SK-N-SH treated with all-trans-retinoic acid at 6 μM for 48 hours (cell line): ENCODE measurements at regions not wholly inside any gene's neighbourhood (a gene's known extent, or its start where the extent isn't known, plus 50 kb on each side); places are given as distances from the start of the nearest gene placed in this dataset.

Experiments used
- ARNTL ChIP-seq: fragments of 450-650 bp; formaldehyde crosslinking; IDR thresholded peaks from 2 replicates; pipeline ENCODE4 v1.5.0; 2020; ENCODE audit warnings: low read depth, mild to moderate bottlenecking, moderate library complexity, borderline replicate concordance
- BACH2 ChIP-seq: fragments of 250-450 bp; sonication (Bioruptor Pico); IDR thresholded peaks from 2 replicates; pipeline ENCODE4 v1.9.0; 2021; ENCODE audit warnings: mild to moderate bottlenecking, borderline replicate concordance
- CREB5 ChIP-seq: fragments of 250-450 bp; sonication (Bioruptor Pico); IDR thresholded peaks from 2 replicates; pipeline ENCODE4 v1.5.1; 2020; ENCODE audit warnings: low read depth, mild to moderate bottlenecking, moderate library complexity
- CSDC2 ChIP-seq: fragments of 250-450 bp; sonication (Bioruptor Pico); IDR thresholded peaks from 2 replicates; pipeline ENCODE4 v1.5.0; 2020; ENCODE audit warnings: mild to moderate bottlenecking, moderate library complexity
- CSRNP3 ChIP-seq: fragments of 250-450 bp; sonication (Bioruptor Pico); IDR thresholded peaks from 2 replicates; pipeline ENCODE4 v1.5.1; 2021; ENCODE audit warnings: mild to moderate bottlenecking, moderate library complexity
- GLIS3 ChIP-seq: fragments of 250-450 bp; sonication (Bioruptor Pico); IDR thresholded peaks from 2 replicates; pipeline ENCODE4 v1.5.0; 2020; ENCODE audit warnings: mild to moderate bottlenecking, moderate library complexity
- ISL1 ChIP-seq: fragments of 250-450 bp; sonication (Bioruptor Pico); IDR thresholded peaks from 2 replicates; pipeline ENCODE4 v2.1.2; 2022; ENCODE audit warnings: mild to moderate bottlenecking, moderate library complexity
- OSR1 ChIP-seq: fragments of 250-450 bp; sonication (Bioruptor Pico); IDR thresholded peaks from 2 replicates; pipeline ENCODE4 v1.8.0; 2022; ENCODE audit warnings: moderate library complexity, mild to moderate bottlenecking, inconsistent platforms
- PATZ1 ChIP-seq: fragments of 250-450 bp; sonication (Bioruptor Pico); IDR thresholded peaks from 2 replicates; pipeline ENCODE4 v1.8.0; 2020; ENCODE audit warnings: mild to moderate bottlenecking, moderate library complexity, borderline replicate concordance
- RARB ChIP-seq: fragments of 250-450 bp; sonication (Bioruptor Pico); IDR thresholded peaks from 2 replicates; pipeline ENCODE4 v1.8.0; 2021; ENCODE audit warnings: mild to moderate bottlenecking, moderate library complexity
- TSHZ2 ChIP-seq: fragments of 250-450 bp; sonication (Bioruptor Pico); IDR thresholded peaks from 2 replicates; pipeline ENCODE4 v1.5.0; 2020; ENCODE audit warnings: mild to moderate bottlenecking, moderate library complexity
- ZC3H10 ChIP-seq: fragments of 250-450 bp; sonication (Bioruptor Pico); IDR thresholded peaks from 2 replicates; pipeline ENCODE4 v1.5.1; 2021; ENCODE audit warnings: mild to moderate bottlenecking, moderate library complexity
- ZFP3 ChIP-seq: fragments of 250-450 bp; sonication (Bioruptor Pico); IDR thresholded peaks from 2 replicates; pipeline ENCODE4 v1.5.0; 2020; ENCODE audit warnings: mild to moderate bottlenecking, moderate library complexity
- ZNF8 ChIP-seq: fragments of 450-650 bp; formaldehyde crosslinking; IDR thresholded peaks from 2 replicates; pipeline ENCODE4 v1.5.0; 2020; ENCODE audit warnings: mild to moderate bottlenecking, moderate library complexity

GRCh38 chr12:89918172-89918846 is 209.7 kb upstream of the ATP2B1 start:
- TF ChIP-seq ARNTL (CRISPR knock-in tag) (no peak), CSRNP3 (CRISPR knock-in tag) (no peak), OSR1 (CRISPR knock-in tag) (no peak), RARB (CRISPR knock-in tag) (no peak), ZFP3 (no peak), ZNF8 (CRISPR knock-in tag) (no peak), TSHZ2 (no peak), CREB5 (CRISPR knock-in tag) (no peak), BACH2 (no peak), PATZ1 (CRISPR knock-in tag) (no peak), ISL1 (CRISPR knock-in tag) (no peak), CSDC2 (CRISPR knock-in tag) (no peak), ZC3H10 (CRISPR knock-in tag) (no peak), GLIS3 (CRISPR knock-in tag) (no peak)
